Epithelial cell of esophagus (primary cell): ENCODE measurements at regions not wholly inside any gene's neighbourhood (a gene's known extent, or its start where the extent isn't known, plus 50 kb on each side); places are given as distances from the start of the nearest gene placed in this dataset.

Experiments used
- DNase-seq: peaks from one replicate; pipeline ENCODE4 v3.0.0; 2010; ENCODE audit warnings: low read depth
- H3K4me3 ChIP-seq: 2 replicates; pipeline ENCODE4 v1.5.1; 2011; ENCODE audit warnings: mild to moderate bottlenecking, low read length, control low read depth
- TF ChIP-seq, protein P1 (sequence below): IDR thresholded peaks from 2 replicates; pipeline ENCODE4 v1.5.1; 2011; ENCODE audit warnings: low read depth, mild to moderate bottlenecking, low read length, control low read depth, inconsistent platforms; ENCODE audit not compliant: insufficient read depth; ENCODE audit errors: missing control alignments

DNA sequence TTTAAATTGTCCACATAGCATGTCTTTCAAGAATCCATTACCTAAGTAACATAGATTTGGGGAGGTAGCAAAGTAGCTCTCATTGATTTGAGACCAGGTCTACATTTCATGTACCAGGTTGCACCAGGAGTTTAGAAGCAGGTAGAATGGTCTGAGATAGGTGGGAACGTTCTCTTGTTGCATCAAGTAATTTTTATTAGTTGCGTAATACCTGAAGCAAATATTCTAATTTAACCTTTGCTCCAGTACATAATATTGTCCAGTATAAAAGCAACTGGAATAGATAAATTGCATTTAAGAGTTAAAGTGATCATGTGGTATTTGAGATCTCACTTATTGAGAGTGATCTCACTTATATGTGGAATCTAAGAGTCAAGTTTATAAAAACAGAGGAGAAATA, 597.1 kb upstream of the PRMT6 start:
- H3K4me3 ChIP-seq, result no peak overlapping the region
- DNase-seq, result no peak
- TF ChIP-seq, protein P1, sequence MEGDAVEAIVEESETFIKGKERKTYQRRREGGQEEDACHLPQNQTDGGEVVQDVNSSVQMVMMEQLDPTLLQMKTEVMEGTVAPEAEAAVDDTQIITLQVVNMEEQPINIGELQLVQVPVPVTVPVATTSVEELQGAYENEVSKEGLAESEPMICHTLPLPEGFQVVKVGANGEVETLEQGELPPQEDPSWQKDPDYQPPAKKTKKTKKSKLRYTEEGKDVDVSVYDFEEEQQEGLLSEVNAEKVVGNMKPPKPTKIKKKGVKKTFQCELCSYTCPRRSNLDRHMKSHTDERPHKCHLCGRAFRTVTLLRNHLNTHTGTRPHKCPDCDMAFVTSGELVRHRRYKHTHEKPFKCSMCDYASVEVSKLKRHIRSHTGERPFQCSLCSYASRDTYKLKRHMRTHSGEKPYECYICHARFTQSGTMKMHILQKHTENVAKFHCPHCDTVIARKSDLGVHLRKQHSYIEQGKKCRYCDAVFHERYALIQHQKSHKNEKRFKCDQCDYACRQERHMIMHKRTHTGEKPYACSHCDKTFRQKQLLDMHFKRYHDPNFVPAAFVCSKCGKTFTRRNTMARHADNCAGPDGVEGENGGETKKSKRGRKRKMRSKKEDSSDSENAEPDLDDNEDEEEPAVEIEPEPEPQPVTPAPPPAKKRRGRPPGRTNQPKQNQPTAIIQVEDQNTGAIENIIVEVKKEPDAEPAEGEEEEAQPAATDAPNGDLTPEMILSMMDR, result no peak

DNA sequence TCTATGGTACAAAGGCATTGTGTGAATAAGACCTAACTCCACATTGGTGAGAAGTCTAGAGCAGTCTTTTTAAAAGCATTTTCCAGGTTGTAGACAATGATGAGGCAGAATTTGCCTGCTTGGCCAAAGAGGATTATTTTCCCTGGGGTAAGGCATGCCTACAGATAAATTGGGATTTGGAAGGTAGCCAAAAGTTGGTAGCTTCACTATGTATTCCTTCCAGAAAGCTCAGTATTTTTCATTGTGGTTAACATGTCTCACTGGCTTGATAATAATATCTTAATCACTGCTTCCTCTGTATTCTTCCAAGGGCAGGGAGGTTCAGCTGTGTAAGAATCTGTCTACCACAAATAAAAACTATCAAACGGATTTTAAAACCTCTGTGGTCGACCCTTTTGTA, 590.8 kb upstream of the PRMT6 start:
- DNase-seq, result no peak
- no peak overlapping the region for H3K4me3 ChIP-seq
- TF ChIP-seq, protein P1, result no peak

DNA sequence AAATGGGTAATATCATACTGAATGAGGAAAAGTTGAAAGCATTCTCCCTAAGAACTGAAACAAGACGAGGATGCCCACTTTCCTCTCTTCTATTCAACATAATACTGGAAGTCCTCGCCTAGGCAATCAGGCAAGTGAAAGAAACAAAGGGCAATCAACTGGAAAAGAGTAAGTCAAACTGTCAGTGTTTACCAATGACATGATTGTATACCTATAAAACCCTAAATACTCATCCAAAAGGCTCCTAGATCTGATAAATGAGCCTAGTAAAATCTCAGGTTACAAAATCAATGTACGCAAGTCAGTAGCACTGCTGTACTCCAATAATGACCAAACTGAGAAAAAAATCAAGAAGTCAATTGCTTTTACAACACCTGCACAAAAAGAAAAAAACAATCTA, 575.8 kb upstream of the PRMT6 start:
- TF ChIP-seq, protein P1, result no peak
- H3K4me3 ChIP-seq, result no peak overlapping the region
- no peak for DNase-seq

DNA sequence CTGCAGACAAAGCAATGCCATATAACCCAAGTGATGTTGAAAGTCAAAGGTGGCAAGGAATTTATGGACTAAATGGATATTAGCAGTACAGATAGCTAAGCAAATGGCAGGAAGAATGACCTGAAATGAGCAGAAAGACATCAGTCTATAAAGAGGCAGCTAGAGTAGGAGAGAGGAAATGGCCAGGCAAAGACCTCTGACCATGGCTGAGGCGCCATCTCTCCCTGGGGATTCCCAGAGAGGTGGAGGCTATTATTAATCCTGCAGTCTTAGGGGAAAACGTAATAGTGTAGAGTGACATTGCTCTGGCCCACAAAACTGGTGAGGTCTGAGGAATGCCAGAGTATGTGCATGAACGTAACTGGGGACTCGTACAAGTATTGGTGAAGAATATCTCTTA, 563.6 kb upstream of the PRMT6 start:
- no peak for DNase-seq
- TF ChIP-seq, protein P1, result no peak
- H3K4me3 ChIP-seq, result no peak overlapping the region

DNA sequence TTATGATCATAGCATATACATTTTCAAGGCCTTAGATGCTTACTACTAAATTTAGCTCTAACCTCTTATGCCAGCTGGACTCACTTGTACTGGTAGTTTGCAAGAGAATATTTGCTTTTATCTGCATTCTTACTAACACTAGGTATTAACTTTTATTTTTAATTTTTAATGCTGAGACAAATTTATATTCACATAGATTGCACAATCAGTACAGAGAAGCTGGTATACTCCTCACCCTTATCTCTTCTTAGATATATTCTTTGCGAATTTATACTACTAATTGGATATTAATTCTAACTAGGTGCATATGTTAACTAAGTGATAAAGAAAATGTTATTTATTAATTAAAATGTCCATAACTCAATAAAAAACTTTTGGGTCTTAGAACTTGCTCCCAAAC, 561.8 kb upstream of the PRMT6 start:
- DNase-seq, result no peak
- no peak overlapping the region for H3K4me3 ChIP-seq
- TF ChIP-seq, protein P1, result no peak

DNA sequence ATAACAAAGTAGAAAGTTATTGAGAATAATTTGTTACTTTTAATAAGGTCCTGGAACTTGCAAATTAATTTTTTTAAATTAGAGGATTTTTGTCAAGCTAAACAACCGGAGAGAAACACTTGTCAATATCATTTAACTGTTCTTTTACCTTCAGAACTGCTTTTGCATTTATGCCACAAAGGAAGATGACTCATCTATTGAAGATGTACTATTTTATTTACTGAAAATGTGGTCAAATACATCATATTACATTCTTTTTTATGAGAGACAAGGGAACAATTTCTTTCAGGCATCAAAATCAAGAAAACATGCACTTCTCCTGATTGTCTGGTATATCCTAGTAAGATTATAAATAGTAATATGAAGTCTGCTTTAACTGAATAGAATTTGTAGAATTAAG, 558.2 kb upstream of the PRMT6 start:
- no peak overlapping the region for H3K4me3 ChIP-seq
- TF ChIP-seq, protein P1, result no peak
- DNase-seq, result no peak

DNA sequence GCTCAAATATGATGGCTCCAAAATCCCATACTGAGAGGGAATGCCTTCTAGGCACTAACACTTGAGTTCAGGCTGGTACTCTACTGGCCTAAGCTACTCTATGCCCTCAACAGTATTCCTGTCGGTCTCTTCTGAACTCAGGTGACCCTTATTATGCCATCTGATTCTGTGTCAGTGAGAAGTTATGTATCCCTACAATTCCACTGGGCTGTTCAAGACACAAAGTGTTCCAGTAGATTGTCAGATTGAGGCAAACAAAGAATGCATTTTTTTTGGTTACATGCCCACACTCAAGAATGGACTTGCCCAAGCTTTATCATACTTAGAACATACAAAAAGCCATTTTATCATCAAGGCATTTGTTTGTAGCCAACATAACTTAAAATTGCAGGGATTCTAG, 553.8 kb upstream of the PRMT6 start:
- peak; percentile 73 for DNase-seq
- TF ChIP-seq, protein P1, result no peak
- no peak overlapping the region for H3K4me3 ChIP-seq
